DND-41 (cell line): ENCODE measurements at regions not wholly inside any gene's neighbourhood (a gene's known extent, or its start where the extent isn't known, plus 50 kb on each side); places are given as distances from the start of the nearest gene placed in this dataset.

Experiments used
- EZH2 ChIP-seq: IDR thresholded peaks from 3 replicates; pipeline ENCODE4 v1.6.1; 2012; ENCODE audit warnings: borderline replicate concordance, low read depth, mild to moderate bottlenecking, moderate library complexity, low read length, inconsistent platforms; ENCODE audit not compliant: severe bottlenecking
- TF ChIP-seq, protein P1 (sequence below): IDR thresholded peaks from 2 replicates; pipeline ENCODE4 v1.5.1; 2012; ENCODE audit warnings: borderline replicate concordance, low read length, moderate library complexity, mild to moderate bottlenecking; ENCODE audit not compliant: poor library complexity, severe bottlenecking; ENCODE audit errors: extremely low read depth

- TF ChIP-seq, protein P1, sequence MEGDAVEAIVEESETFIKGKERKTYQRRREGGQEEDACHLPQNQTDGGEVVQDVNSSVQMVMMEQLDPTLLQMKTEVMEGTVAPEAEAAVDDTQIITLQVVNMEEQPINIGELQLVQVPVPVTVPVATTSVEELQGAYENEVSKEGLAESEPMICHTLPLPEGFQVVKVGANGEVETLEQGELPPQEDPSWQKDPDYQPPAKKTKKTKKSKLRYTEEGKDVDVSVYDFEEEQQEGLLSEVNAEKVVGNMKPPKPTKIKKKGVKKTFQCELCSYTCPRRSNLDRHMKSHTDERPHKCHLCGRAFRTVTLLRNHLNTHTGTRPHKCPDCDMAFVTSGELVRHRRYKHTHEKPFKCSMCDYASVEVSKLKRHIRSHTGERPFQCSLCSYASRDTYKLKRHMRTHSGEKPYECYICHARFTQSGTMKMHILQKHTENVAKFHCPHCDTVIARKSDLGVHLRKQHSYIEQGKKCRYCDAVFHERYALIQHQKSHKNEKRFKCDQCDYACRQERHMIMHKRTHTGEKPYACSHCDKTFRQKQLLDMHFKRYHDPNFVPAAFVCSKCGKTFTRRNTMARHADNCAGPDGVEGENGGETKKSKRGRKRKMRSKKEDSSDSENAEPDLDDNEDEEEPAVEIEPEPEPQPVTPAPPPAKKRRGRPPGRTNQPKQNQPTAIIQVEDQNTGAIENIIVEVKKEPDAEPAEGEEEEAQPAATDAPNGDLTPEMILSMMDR = no peak
- no peak for TF ChIP-seq EZH2
These were observed 107.4 kb downstream of the SNX18 start for GRCh38 chr5:54624805-54625568.
